ENCODE measurements at regions not wholly inside any gene's neighbourhood (a gene's known extent, or its start where the extent isn't known, plus 50 kb on each side); places are given as distances from the start of the nearest gene placed in this dataset.
A peak's percentile ranks its signal among the peaks of the same experiment; 100 is the strongest.
"Not testable (repeated sequence)": the region's sequence is repeated elsewhere in the genome, so short reads cannot be mapped to it uniquely, and the experiment has no call there.

- Histone ChIP-seq H3K9me3 (no peaks in the 10 kb centered on the region), H3K27ac (ENCODE audit: low read length) (no peak overlapping the region), H3K4me3 (ENCODE audit: control insufficient read depth in 1 of 2, extremely low read depth in 1 of 2, low read length in 1 of 2) (no peak overlapping the region), H3K4me1 (ENCODE audit: control insufficient read depth in 1 of 2, extremely low read depth in 1 of 2, insufficient read depth in 2 of 2, low read length in 2 of 2) (peaks cover 10 to 35% of the 10 kb centered on the region in 2 experiments), H3K27me3 (replicated peaks in 1 of 2; ENCODE audit: control insufficient read depth in 2 of 2, extremely low read depth in 1 of 2, insufficient read depth in 2 of 2, low read length in 1 of 2) (no peaks in the 10 kb centered on the region), H3K36me3 (ENCODE audit: control insufficient read depth in 2 of 2, extremely low read depth in 1 of 2, insufficient read depth in 1 of 2, low read length in 1 of 2) (no peaks in the 10 kb centered on the region)
- DNase-seq = no peak
- Mint-ChIP-seq H3K9me3 (no peaks in the 10 kb centered on the region), H3K27ac (peak overlapping the region in 1 of 2 donors; percentile 34), H3K27me3 (no peaks in the 10 kb centered on the region), H3K36me3 (peaks cover 5% of the 10 kb centered on the region), H3K4me1 (peaks cover 82 to 93% (median 92%) of the 10 kb centered on the region in 3 donors), H3K4me3 (no peak overlapping the region)
- ATAC-seq (replicated peaks in 1 of 4) = no peak
- ChIA-PET POLR2A (interaction anchor here in 1 of 2 donors (0.6 kb wide), 1 partner anchor 774 kb away, joined by 3 read pairs; no protein-coding TSS in a partner anchor), CTCF (interaction anchor here in 1 of 2 donors (0.8 kb wide), 1 partner anchor 258 kb away, joined by 6 read pairs; no protein-coding TSS in a partner anchor)
- WGBS (ENCODE audit: insufficient coverage) = no CpG with 5 or more reads among the region's 2 CpGs
These were observed 55.4 kb upstream of the CYP2D6 start for GRCh38 chr22:42185915-42186439.

- Mint-ChIP-seq H3K27ac (peak overlapping the region in 1 of 2 donors; percentile 61), H3K9me3 (no peaks in the 10 kb centered on the region), H3K27me3 (no peaks in the 10 kb centered on the region), H3K4me1 (peaks cover 87 to 93% (median 92%) of the 10 kb centered on the region in 3 donors), H3K4me3 (no peak overlapping the region), H3K36me3 (peaks cover 5% of the 10 kb centered on the region)
- ChIA-PET POLR2A (interaction anchor here in 1 of 2 donors (0.5 kb wide), 1 partner anchor 259 kb away, joined by 5 read pairs; no protein-coding TSS in a partner anchor), CTCF (interaction anchor here (0.6 to 0.8 kb wide), 2 partner anchors 259 to 488 kb away, joined by 5 to 6 read pairs; no protein-coding TSS in a partner anchor)
- no peaks in the 10 kb centered on the region for H3K9me3 ChIP-seq
- no peak overlapping the region for H3K27ac ChIP-seq (ENCODE audit: low read length)
- DNase-seq (peak in 1 of 35 experiments; percentile 16), ATAC-seq (replicated peaks in 1 of 4) (no peak)
- H3K36me3 ChIP-seq (ENCODE audit: control insufficient read depth in 2 of 2, extremely low read depth in 1 of 2, insufficient read depth in 1 of 2, low read length in 1 of 2) = no peaks in the 10 kb centered on the region
- H3K4me3 ChIP-seq (ENCODE audit: control insufficient read depth in 1 of 2, extremely low read depth in 1 of 2, low read length in 1 of 2) = no peak overlapping the region
- H3K4me1 ChIP-seq (ENCODE audit: control insufficient read depth in 1 of 2, extremely low read depth in 1 of 2, insufficient read depth in 2 of 2, low read length in 2 of 2) = peaks cover 16 to 45% of the 10 kb centered on the region in 2 experiments
- H3K27me3 ChIP-seq (replicated peaks in 1 of 2; ENCODE audit: control insufficient read depth in 2 of 2, extremely low read depth in 1 of 2, insufficient read depth in 2 of 2, low read length in 1 of 2) = no peaks in the 10 kb centered on the region
- WGBS (ENCODE audit: insufficient coverage) = 83% methylated on average over 4 of the region's 4 CpGs
These were observed 54.2 kb upstream of the CYP2D6 start for GRCh38 chr22:42184852-42185251.

- peak overlapping the region; percentile 63 for H3K27ac ChIP-seq (ENCODE audit: low read length)
- H3K4me1 Mint-ChIP-seq = peaks cover 82 to 92% (median 87%) of the 10 kb centered on the region in 3 donors
- H3K27me3 ChIP-seq (replicated peaks in 1 of 2; ENCODE audit: control insufficient read depth in 2 of 2, extremely low read depth in 1 of 2, insufficient read depth in 2 of 2, low read length in 1 of 2); H3K9me3 ChIP-seq; H3K4me3 ChIP-seq (ENCODE audit: control insufficient read depth in 1 of 2, extremely low read depth in 1 of 2, low read length in 1 of 2); H3K9me3 Mint-ChIP-seq; H3K27me3 Mint-ChIP-seq; POLR2A ChIA-PET; H3K36me3 ChIP-seq (ENCODE audit: control insufficient read depth in 2 of 2, extremely low read depth in 1 of 2, insufficient read depth in 1 of 2, low read length in 1 of 2): not testable (repeated sequence)
- peaks cover 11% of the 10 kb centered on the region for H3K36me3 Mint-ChIP-seq
- H3K27ac Mint-ChIP-seq = peak overlapping the region; percentile 79 to 86
- peak in 4 of 35 experiments; percentile 9 to 66 (median 15) for DNase-seq
- H3K4me1 ChIP-seq (ENCODE audit: control insufficient read depth in 1 of 2, extremely low read depth in 1 of 2, insufficient read depth in 2 of 2, low read length in 2 of 2) = peaks cover 22 to 51% of the 10 kb centered on the region in 2 experiments
- CTCF ChIA-PET = interaction anchor here in 1 of 2 donors (0.6 kb wide), 1 partner anchor 441 kb away, joined by 4 read pairs; no protein-coding TSS in a partner anchor
- 100% methylated on average over 1 of the region's 11 CpGs for WGBS (ENCODE audit: insufficient coverage)
- H3K4me3 Mint-ChIP-seq = peak overlapping the region; percentile 9 to 40 (median 28)
- ATAC-seq (replicated peaks in 1 of 4) = peak in 1 of 4 experiments; percentile 45
These were observed 53.0 kb upstream of the CYP2D6 start for GRCh38 chr22:42183461-42184059.

- WGBS (ENCODE audit: insufficient coverage) = 10% methylated on average over 6 of the region's 6 CpGs
- Histone ChIP-seq H3K4me3 (ENCODE audit: control insufficient read depth in 1 of 2, extremely low read depth in 1 of 2, low read length in 1 of 2) (no peak overlapping the region), H3K9me3 (no peaks in the 10 kb centered on the region), H3K27ac (ENCODE audit: low read length) (peak overlapping the region; percentile 70), H3K36me3 (ENCODE audit: control insufficient read depth in 2 of 2, extremely low read depth in 1 of 2, insufficient read depth in 1 of 2, low read length in 1 of 2) (peaks cover 7 to 15% of the 10 kb centered on the region in 2 donors), H3K4me1 (ENCODE audit: control insufficient read depth in 1 of 2, extremely low read depth in 1 of 2, insufficient read depth in 2 of 2, low read length in 2 of 2) (peaks cover 22 to 55% of the 10 kb centered on the region in 2 experiments), H3K27me3 (replicated peaks in 1 of 2; ENCODE audit: control insufficient read depth in 2 of 2, extremely low read depth in 1 of 2, insufficient read depth in 2 of 2, low read length in 1 of 2) (no peaks in the 10 kb centered on the region)
- no peaks in the 10 kb centered on the region for H3K9me3 Mint-ChIP-seq
- H3K27ac Mint-ChIP-seq = peak overlapping the region; percentile 84 to 90
- peak overlapping the region; percentile 19 to 62 (median 53) for H3K4me3 Mint-ChIP-seq
- POLR2A ChIA-PET = interaction anchor here in 1 of 2 donors (0.6 kb wide), 1 partner anchor 599 kb away, joined by 13 read pairs; no protein-coding TSS in a partner anchor
- peaks cover 19% of the 10 kb centered on the region for H3K36me3 Mint-ChIP-seq
- no peaks in the 10 kb centered on the region for H3K27me3 Mint-ChIP-seq
- peaks cover 70 to 87% (median 84%) of the 10 kb centered on the region in 3 donors for H3K4me1 Mint-ChIP-seq
- CTCF ChIA-PET = no interaction called here
- peak in 34 of 35 experiments; percentile 29 to 83 (median 54) for DNase-seq
- peak; percentile 96 to 99 (median 98) for ATAC-seq (replicated peaks in 1 of 4)
These were observed 49.8 kb upstream of the CYP2D6 start for GRCh38 chr22:42180349-42180842.
